Gastroesophageal sphincter (tissue), 4 donors: ENCODE measurements at regions not wholly inside any gene's neighbourhood (a gene's known extent, or its start where the extent isn't known, plus 50 kb on each side); places are given as distances from the start of the nearest gene placed in this dataset.

Experiments
- ATAC-seq: fragments of 150-250 bp; one replicate; pipeline ENCODE4 v1.9.1; 2016; ENCODE audit warnings: mild to moderate bottlenecking, moderate library complexity
- H3K27ac ChIP-seq, 4 donors: fragments of 200-600 bp; sonication (generic) in 3 of 4; 1 replicate in 3 of 4; 2 replicates in 1 of 4; pipeline ENCODE4 v1.5.1; 2016 to 2019
- H3K27me3 ChIP-seq: fragments of 200-600 bp; sonication (generic); one replicate; pipeline ENCODE4 v1.5.1; 2019
- H3K36me3 ChIP-seq, 2 donors: fragments of 200-600 bp; sonication (generic); one replicate each; pipeline ENCODE4 v1.5.1; 2019; ENCODE audit warnings: control low read depth in 1 of 2
- H3K4me1 ChIP-seq, 3 donors: fragments of 200-600 bp; sonication (generic); 1 replicate in 2 of 3; 2 replicates in 1 of 3; pipeline ENCODE4 v1.5.1; 2016 to 2019; ENCODE audit warnings: control low read depth in 2 of 3
- H3K4me3 ChIP-seq, 2 donors: fragments of 200-600 bp; sonication (generic); one replicate each; pipeline ENCODE4 v1.5.1; 2019; ENCODE audit warnings: mild to moderate bottlenecking in 1 of 2, moderate library complexity in 1 of 2
- H3K9me3 ChIP-seq, 3 donors: fragments of 200-600 bp; sonication (generic); one replicate each; pipeline ENCODE4 v1.5.1; 2017 to 2019; ENCODE audit warnings: control low read depth in 2 of 3
- CTCF ChIP-seq, 4 experiments: fragments of 200-600 bp in 2 of 4; fragments of 450-650 bp in 2 of 4; sonication (generic) in 1 of 4; IDR thresholded peaks; one replicate each; pipeline ENCODE4 v1.5.1; 2017 to 2019; ENCODE audit warnings: antibody characterized with exemption in 4 of 4, mild to moderate bottlenecking in 2 of 4, moderate library complexity in 2 of 4
- EP300 ChIP-seq: sonication (generic); formaldehyde crosslinking; IDR thresholded peaks from one replicate; pipeline ENCODE4 v1.6.1; 2017; ENCODE audit warnings: antibody characterized with exemption, mild to moderate bottlenecking
- POLR2A ChIP-seq, 2 donors: fragments of 450-650 bp; IDR thresholded peaks; one replicate each; pipeline ENCODE4 v1.6.1; 2017; ENCODE audit warnings: antibody characterized with exemption in 2 of 2, mild to moderate bottlenecking in 2 of 2, moderate library complexity in 1 of 2
- POLR2AphosphoS5 ChIP-seq: sonication (generic); formaldehyde crosslinking; IDR thresholded peaks from one replicate; pipeline ENCODE4 v1.6.1; 2017; ENCODE audit warnings: antibody characterized with exemption
- WGBS, 2 donors: methylation state at CpG; one replicate each; pipeline ENCODE4 v1.1.5; 2018; ENCODE audit warnings: low coverage in 1 of 2; 5-methylcytosine and 5-hydroxymethylcytosine counted together

- TF ChIP-seq POLR2A (IDR thresholded peaks at IDR 0.05), result no peak
- no peak for TF ChIP-seq POLR2AphosphoS5
- no peak for TF ChIP-seq CTCF (IDR thresholded peaks at IDR 0.05)
- TF ChIP-seq EP300, result no peak
- ATAC-seq, result no peak
- WGBS, 2 donors, result 60 to 89% methylated on average over 3 to 12 of the region's 14 CpGs
Measured at GRCh38 chr22:23375031-23375827, 194.9 kb downstream of the BCR start.

GRCh38 chr22:23373601-23374000, 193.3 kb downstream of the BCR start:
- Histone ChIP-seq H3K9me3 (no peaks in the 10 kb centered on the region), H3K4me1 (no peaks in the 10 kb centered on the region), H3K27ac (no peak overlapping the region), H3K4me3 (no peak overlapping the region), H3K36me3 (no peaks in the 10 kb centered on the region), H3K27me3 (peaks cover 8% of the 10 kb centered on the region)
- TF ChIP-seq POLR2A (IDR thresholded peaks at IDR 0.05), result no peak
- TF ChIP-seq POLR2AphosphoS5, result no peak
- no peak for TF ChIP-seq CTCF (IDR thresholded peaks at IDR 0.05)
- no peak for TF ChIP-seq EP300
- 71 to 85% methylated on average over 5 to 8 of the region's 9 CpGs for WGBS, 2 donors
- no peak for ATAC-seq

More at GRCh38 chr22:23375031-23375827, 194.9 kb downstream of the BCR start:
- H3K36me3 ChIP-seq, result no peaks in the 10 kb centered on the region
- no peaks in the 10 kb centered on the region for H3K4me1 ChIP-seq
- H3K4me3 ChIP-seq, result no peak overlapping the region
- no peak overlapping the region for H3K27ac ChIP-seq
- peaks cover 5% of the 10 kb centered on the region for H3K27me3 ChIP-seq
- H3K9me3 ChIP-seq, result no peaks in the 10 kb centered on the region

- ATAC-seq, result no peak
- H3K4me3 ChIP-seq, result no peak overlapping the region
- no peaks in the 10 kb centered on the region for H3K36me3 ChIP-seq
- no peaks in the 10 kb centered on the region for H3K9me3 ChIP-seq
- H3K4me1 ChIP-seq, result no peaks in the 10 kb centered on the region
- WGBS, 2 donors, result 63 to 71% methylated on average over 7 of the region's 8 CpGs
- peaks cover 8% of the 10 kb centered on the region for H3K27me3 ChIP-seq
- TF ChIP-seq POLR2AphosphoS5 (no peak), POLR2A (IDR thresholded peaks at IDR 0.05) (no peak), EP300 (no peak), CTCF (IDR thresholded peaks at IDR 0.05) (no peak)
- H3K27ac ChIP-seq, result no peak overlapping the region
Measured at GRCh38 chr22:23370251-23370650, 189.9 kb downstream of the BCR start.

- 76 to 91% methylated on average over 3 to 4 of the region's 5 CpGs for WGBS, 2 donors
- Histone ChIP-seq H3K4me1 (no peaks in the 10 kb centered on the region), H3K27me3 (peaks cover 8% of the 10 kb centered on the region), H3K9me3 (no peaks in the 10 kb centered on the region), H3K4me3 (no peak overlapping the region), H3K27ac (no peak overlapping the region), H3K36me3 (no peaks in the 10 kb centered on the region)
- TF ChIP-seq EP300 (no peak), CTCF (IDR thresholded peaks at IDR 0.05) (no peak)
- ATAC-seq, result no peak
Measured at GRCh38 chr22:23369054-23369685, 188.9 kb downstream of the BCR start.
